Stimulated activated CD8-positive, alpha-beta memory T cell treated with anti-CD3 and anti-CD28 coated beads, Interleukin-15, amount 100 ng/mL, for 4 hours (primary cell): ENCODE measurements at regions not wholly inside any gene's neighbourhood (a gene's known extent, or its start where the extent isn't known, plus 50 kb on each side); places are given as distances from the start of the nearest gene placed in this dataset.
"Not testable (repeated sequence)": the region's sequence is repeated elsewhere in the genome, so short reads cannot be mapped to it uniquely, and the experiment has no call there.

ENCODE experiments used
- DNase-seq, 2 donors: peaks; one replicate each; pipeline ENCODE4 v3.0.0-alpha.2; 2020; ENCODE audit warnings: low read depth in 2 of 2

- DNase-seq = no peak
These were observed 907.1 kb downstream of the KCNT2 start for GRCh38 chr1:195701149-195701548.

- DNase-seq = no peak
These were observed 911.1 kb downstream of the KCNT2 start for GRCh38 chr1:195697130-195697529.

GRCh38 chr1:195686764-195687163, 921.5 kb downstream of the KCNT2 start:
- no peak for DNase-seq

- no peak for DNase-seq
These were observed 943.6 kb downstream of the KCNT2 start for GRCh38 chr1:195664628-195665027.

GRCh38 chr1:195663549-195664280, 944.5 kb downstream of the KCNT2 start:
- DNase-seq = no peak

GRCh38 chr1:195656780-195657179, 951.5 kb downstream of the KCNT2 start:
- no peak for DNase-seq

- not testable (repeated sequence) for DNase-seq
These were observed 959.4 kb downstream of the KCNT2 start for GRCh38 chr1:195648875-195649274.

GRCh38 chr1:195637539-195637938, 970.7 kb downstream of the KCNT2 start:
- DNase-seq = no peak

GRCh38 chr1:195618287-195618686, 990.0 kb downstream of the KCNT2 start:
- no peak for DNase-seq

- no peak for DNase-seq
These were observed 991.1 kb downstream of the KCNT2 start for GRCh38 chr1:195617106-195617505.

GRCh38 chr1:195608883-195609282, 999.4 kb downstream of the KCNT2 start:
- DNase-seq = no peak

GRCh38 chr1:195606483-195606882, 1001.8 kb downstream of the KCNT2 start:
- no peak for DNase-seq

- no peak for DNase-seq
These were observed 1004.0 kb downstream of the KCNT2 start for GRCh38 chr1:195604287-195604686.

GRCh38 chr1:195597891-195598290, 1010.3 kb downstream of the KCNT2 start:
- DNase-seq = no peak

- no peak for DNase-seq
These were observed 1013.5 kb downstream of the KCNT2 start for GRCh38 chr1:195594773-195595172.

GRCh38 chr1:195594322-195594721, 1013.9 kb downstream of the KCNT2 start:
- no peak for DNase-seq

- DNase-seq = no peak
These were observed 1016.1 kb downstream of the KCNT2 start for GRCh38 chr1:195591917-195592672.

GRCh38 chr1:195590649-195591048, 1017.6 kb downstream of the KCNT2 start:
- no peak for DNase-seq

GRCh38 chr1:195584870-195585624, 1023.2 kb downstream of the KCNT2 start:
- DNase-seq = no peak

GRCh38 chr1:195580988-195581387, 1027.3 kb downstream of the KCNT2 start:
- no peak for DNase-seq

- no peak for DNase-seq
These were observed 1030.5 kb downstream of the KCNT2 start for GRCh38 chr1:195577748-195578147.

- no peak for DNase-seq
These were observed 1031.6 kb downstream of the KCNT2 start for GRCh38 chr1:195576641-195577040.

GRCh38 chr1:195574511-195574910, 1033.7 kb downstream of the KCNT2 start:
- no peak for DNase-seq
